Panc1 (cell line): ENCODE measurements at regions not wholly inside any gene's neighbourhood (a gene's known extent, or its start where the extent isn't known, plus 50 kb on each side); places are given as distances from the start of the nearest gene placed in this dataset.

ENCODE experiments used
- POLR2AphosphoS5 ChIP-seq: IDR thresholded peaks from 2 replicates; pipeline ENCODE4 v1.6.1; 2012; ENCODE audit warnings: mild to moderate bottlenecking, low read depth, low read length, moderate library complexity
- TF ChIP-seq, protein P1 (sequence below): fragments of 450-650 bp; IDR thresholded peaks from 2 replicates; pipeline ENCODE4 v1.5.1; 2017; ENCODE audit warnings: mild to moderate bottlenecking
- TF ChIP-seq, protein P2 (sequence below), 2 experiments: IDR thresholded peaks; 2 replicates each; pipeline ENCODE4 v1.6.1; 2011 to 2012; ENCODE audit warnings: low read depth in 2 of 2, control low read depth in 1 of 2, low read length in 1 of 2, mild to moderate bottlenecking in 1 of 2, moderate library complexity in 1 of 2; ENCODE audit not compliant: insufficient read depth in 1 of 2

DNA sequence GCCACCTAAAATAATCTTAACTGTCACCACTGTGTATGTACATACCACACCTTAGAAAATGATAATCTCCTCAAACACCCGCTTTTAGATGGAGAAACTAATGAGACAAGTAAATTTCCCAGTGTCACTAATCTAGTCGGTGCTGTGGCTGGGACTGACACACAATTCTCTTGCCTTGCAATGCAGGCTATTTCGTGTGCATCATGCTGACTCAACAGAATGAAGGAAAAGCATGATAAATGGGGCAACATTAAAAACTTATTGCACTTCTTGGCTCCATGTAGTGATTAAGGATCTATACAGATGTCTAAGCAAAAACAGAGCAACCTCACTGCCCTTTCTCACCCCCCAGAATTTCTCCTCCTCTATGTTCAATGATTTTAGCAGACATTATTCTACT lies 677.9 kb downstream of the DTWD2 start:
- TF ChIP-seq, protein P1, sequence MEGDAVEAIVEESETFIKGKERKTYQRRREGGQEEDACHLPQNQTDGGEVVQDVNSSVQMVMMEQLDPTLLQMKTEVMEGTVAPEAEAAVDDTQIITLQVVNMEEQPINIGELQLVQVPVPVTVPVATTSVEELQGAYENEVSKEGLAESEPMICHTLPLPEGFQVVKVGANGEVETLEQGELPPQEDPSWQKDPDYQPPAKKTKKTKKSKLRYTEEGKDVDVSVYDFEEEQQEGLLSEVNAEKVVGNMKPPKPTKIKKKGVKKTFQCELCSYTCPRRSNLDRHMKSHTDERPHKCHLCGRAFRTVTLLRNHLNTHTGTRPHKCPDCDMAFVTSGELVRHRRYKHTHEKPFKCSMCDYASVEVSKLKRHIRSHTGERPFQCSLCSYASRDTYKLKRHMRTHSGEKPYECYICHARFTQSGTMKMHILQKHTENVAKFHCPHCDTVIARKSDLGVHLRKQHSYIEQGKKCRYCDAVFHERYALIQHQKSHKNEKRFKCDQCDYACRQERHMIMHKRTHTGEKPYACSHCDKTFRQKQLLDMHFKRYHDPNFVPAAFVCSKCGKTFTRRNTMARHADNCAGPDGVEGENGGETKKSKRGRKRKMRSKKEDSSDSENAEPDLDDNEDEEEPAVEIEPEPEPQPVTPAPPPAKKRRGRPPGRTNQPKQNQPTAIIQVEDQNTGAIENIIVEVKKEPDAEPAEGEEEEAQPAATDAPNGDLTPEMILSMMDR = no peak
- no peak for TF ChIP-seq POLR2AphosphoS5
- TF ChIP-seq, protein P2, sequence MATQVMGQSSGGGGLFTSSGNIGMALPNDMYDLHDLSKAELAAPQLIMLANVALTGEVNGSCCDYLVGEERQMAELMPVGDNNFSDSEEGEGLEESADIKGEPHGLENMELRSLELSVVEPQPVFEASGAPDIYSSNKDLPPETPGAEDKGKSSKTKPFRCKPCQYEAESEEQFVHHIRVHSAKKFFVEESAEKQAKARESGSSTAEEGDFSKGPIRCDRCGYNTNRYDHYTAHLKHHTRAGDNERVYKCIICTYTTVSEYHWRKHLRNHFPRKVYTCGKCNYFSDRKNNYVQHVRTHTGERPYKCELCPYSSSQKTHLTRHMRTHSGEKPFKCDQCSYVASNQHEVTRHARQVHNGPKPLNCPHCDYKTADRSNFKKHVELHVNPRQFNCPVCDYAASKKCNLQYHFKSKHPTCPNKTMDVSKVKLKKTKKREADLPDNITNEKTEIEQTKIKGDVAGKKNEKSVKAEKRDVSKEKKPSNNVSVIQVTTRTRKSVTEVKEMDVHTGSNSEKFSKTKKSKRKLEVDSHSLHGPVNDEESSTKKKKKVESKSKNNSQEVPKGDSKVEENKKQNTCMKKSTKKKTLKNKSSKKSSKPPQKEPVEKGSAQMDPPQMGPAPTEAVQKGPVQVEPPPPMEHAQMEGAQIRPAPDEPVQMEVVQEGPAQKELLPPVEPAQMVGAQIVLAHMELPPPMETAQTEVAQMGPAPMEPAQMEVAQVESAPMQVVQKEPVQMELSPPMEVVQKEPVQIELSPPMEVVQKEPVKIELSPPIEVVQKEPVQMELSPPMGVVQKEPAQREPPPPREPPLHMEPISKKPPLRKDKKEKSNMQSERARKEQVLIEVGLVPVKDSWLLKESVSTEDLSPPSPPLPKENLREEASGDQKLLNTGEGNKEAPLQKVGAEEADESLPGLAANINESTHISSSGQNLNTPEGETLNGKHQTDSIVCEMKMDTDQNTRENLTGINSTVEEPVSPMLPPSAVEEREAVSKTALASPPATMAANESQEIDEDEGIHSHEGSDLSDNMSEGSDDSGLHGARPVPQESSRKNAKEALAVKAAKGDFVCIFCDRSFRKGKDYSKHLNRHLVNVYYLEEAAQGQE (IDR thresholded peaks at IDR 0.05; ENCODE audit: insufficient read depth in 1 of 2, low read depth in 2 of 2, low read length in 1 of 2) = no peak
